ENCODE measurements at regions not wholly inside any gene's neighbourhood (a gene's known extent, or its start where the extent isn't known, plus 50 kb on each side); places are given as distances from the start of the nearest gene placed in this dataset.
"Not testable (repeated sequence)": the region's sequence is repeated elsewhere in the genome, so short reads cannot be mapped to it uniquely, and the experiment has no call there.

- Histone ChIP-seq H3K9me3 (ENCODE audit: control insufficient read depth, insufficient read depth, low read length) (peaks cover 15% of the 10 kb centered on the region; the same call in 1 of the 2 replicates), H3K4me3 (ENCODE audit: low read depth, low read length) (no peak overlapping the region), H3K9ac (ENCODE audit: low read depth, low read length) (no peak overlapping the region), H3K4me1 (ENCODE audit: control insufficient read depth, insufficient read depth, low read length) (no peaks in the 10 kb centered on the region), H3K27me3 (ENCODE audit: control insufficient read depth, insufficient read depth, low read length) (no peaks in the 10 kb centered on the region), H3K27ac (ENCODE audit: low read depth, low read length) (no peak overlapping the region), H3K36me3 (ENCODE audit: control insufficient read depth, insufficient read depth, low read length) (no peaks in the 10 kb centered on the region)
Observed at GRCh38 chr3:87109465-87109864, 117.6 kb upstream of the CHMP2B start.

GRCh38 chr3:87101861-87102625 lies 111.1 kb upstream of the VGLL3 start:
- Histone ChIP-seq H3K27ac (ENCODE audit: low read depth, low read length) (peak overlapping the region; percentile 46), H3K36me3 (ENCODE audit: control insufficient read depth, insufficient read depth, low read length) (no peaks in the 10 kb centered on the region), H3K9ac (ENCODE audit: low read depth, low read length) (no peak overlapping the region), H3K9me3 (ENCODE audit: control insufficient read depth, insufficient read depth, low read length) (peaks cover 19% of the 10 kb centered on the region), H3K27me3 (ENCODE audit: control insufficient read depth, insufficient read depth, low read length) (no peaks in the 10 kb centered on the region), H3K4me1 (ENCODE audit: control insufficient read depth, insufficient read depth, low read length) (peaks cover 9% of the 10 kb centered on the region), H3K4me3 (ENCODE audit: low read depth, low read length) (no peak overlapping the region; the same call in 1 of the 2 replicates)

- H3K36me3 ChIP-seq (ENCODE audit: control insufficient read depth, insufficient read depth, low read length); H3K4me3 ChIP-seq (ENCODE audit: low read depth, low read length); H3K4me1 ChIP-seq (ENCODE audit: control insufficient read depth, insufficient read depth, low read length); H3K27ac ChIP-seq (ENCODE audit: low read depth, low read length); H3K9me3 ChIP-seq (ENCODE audit: control insufficient read depth, insufficient read depth, low read length); H3K27me3 ChIP-seq (ENCODE audit: control insufficient read depth, insufficient read depth, low read length); H3K9ac ChIP-seq (ENCODE audit: low read depth, low read length): not testable (repeated sequence)
Observed at GRCh38 chr3:87097733-87098132, 106.8 kb upstream of the VGLL3 start.

GRCh38 chr3:87090631-87091030 lies 99.7 kb upstream of the VGLL3 start:
- H3K4me3 ChIP-seq (ENCODE audit: low read depth, low read length): no peak overlapping the region

GRCh38 chr3:87088993-87089841 lies 98.3 kb upstream of the VGLL3 start:
- no peak overlapping the region for H3K4me3 ChIP-seq (ENCODE audit: low read depth, low read length)
- no peaks in the 10 kb centered on the region for H3K4me1 ChIP-seq (ENCODE audit: control insufficient read depth, insufficient read depth, low read length)
- H3K9me3 ChIP-seq (ENCODE audit: control insufficient read depth, insufficient read depth, low read length): no peaks in the 10 kb centered on the region
- no peak overlapping the region for H3K27ac ChIP-seq (ENCODE audit: low read depth, low read length)
- no peaks in the 10 kb centered on the region for H3K27me3 ChIP-seq (ENCODE audit: control insufficient read depth, insufficient read depth, low read length)
- H3K36me3 ChIP-seq (ENCODE audit: control insufficient read depth, insufficient read depth, low read length): no peaks in the 10 kb centered on the region
- H3K9ac ChIP-seq (ENCODE audit: low read depth, low read length): no peak overlapping the region

More at GRCh38 chr3:87090631-87091030, 99.7 kb upstream of the VGLL3 start:
- no peaks in the 10 kb centered on the region for H3K9me3 ChIP-seq (ENCODE audit: control insufficient read depth, insufficient read depth, low read length)
- no peak overlapping the region for H3K27ac ChIP-seq (ENCODE audit: low read depth, low read length)
- no peaks in the 10 kb centered on the region for H3K4me1 ChIP-seq (ENCODE audit: control insufficient read depth, insufficient read depth, low read length)
- H3K27me3 ChIP-seq (ENCODE audit: control insufficient read depth, insufficient read depth, low read length): no peaks in the 10 kb centered on the region
- H3K9ac ChIP-seq (ENCODE audit: low read depth, low read length): no peak overlapping the region
- H3K36me3 ChIP-seq (ENCODE audit: control insufficient read depth, insufficient read depth, low read length): no peaks in the 10 kb centered on the region

GRCh38 chr3:87088430-87088992 lies 97.6 kb upstream of the VGLL3 start:
- Histone ChIP-seq H3K4me1 (ENCODE audit: control insufficient read depth, insufficient read depth, low read length) (no peaks in the 10 kb centered on the region), H3K9ac (ENCODE audit: low read depth, low read length) (no peak overlapping the region), H3K27me3 (ENCODE audit: control insufficient read depth, insufficient read depth, low read length) (no peaks in the 10 kb centered on the region), H3K9me3 (ENCODE audit: control insufficient read depth, insufficient read depth, low read length) (no peaks in the 10 kb centered on the region), H3K27ac (ENCODE audit: low read depth, low read length) (no peak overlapping the region), H3K36me3 (ENCODE audit: control insufficient read depth, insufficient read depth, low read length) (no peaks in the 10 kb centered on the region), H3K4me3 (ENCODE audit: low read depth, low read length) (no peak overlapping the region)

- Histone ChIP-seq H3K27me3 (ENCODE audit: control insufficient read depth, insufficient read depth, low read length) (no peaks in the 10 kb centered on the region), H3K4me1 (ENCODE audit: control insufficient read depth, insufficient read depth, low read length) (peaks cover 6% of the 10 kb centered on the region), H3K9me3 (ENCODE audit: control insufficient read depth, insufficient read depth, low read length) (no peaks in the 10 kb centered on the region), H3K27ac (ENCODE audit: low read depth, low read length) (no peak overlapping the region), H3K36me3 (ENCODE audit: control insufficient read depth, insufficient read depth, low read length) (no peaks in the 10 kb centered on the region), H3K4me3 (ENCODE audit: low read depth, low read length) (no peak overlapping the region), H3K9ac (ENCODE audit: low read depth, low read length) (no peak overlapping the region)
Observed at GRCh38 chr3:87084868-87085267, 93.9 kb upstream of the VGLL3 start.

- no peak overlapping the region for H3K27ac ChIP-seq (ENCODE audit: low read depth, low read length)
- H3K4me1 ChIP-seq (ENCODE audit: control insufficient read depth, insufficient read depth, low read length): peaks cover 6% of the 10 kb centered on the region
- no peak overlapping the region for H3K9ac ChIP-seq (ENCODE audit: low read depth, low read length)
- H3K9me3 ChIP-seq (ENCODE audit: control insufficient read depth, insufficient read depth, low read length): no peaks in the 10 kb centered on the region
- no peaks in the 10 kb centered on the region for H3K27me3 ChIP-seq (ENCODE audit: control insufficient read depth, insufficient read depth, low read length)
- H3K36me3 ChIP-seq (ENCODE audit: control insufficient read depth, insufficient read depth, low read length): no peaks in the 10 kb centered on the region
- H3K4me3 ChIP-seq (ENCODE audit: low read depth, low read length): no peak overlapping the region
Observed at GRCh38 chr3:87082796-87083440, 92.0 kb upstream of the VGLL3 start.

- no peaks in the 10 kb centered on the region for H3K4me1 ChIP-seq (ENCODE audit: control insufficient read depth, insufficient read depth, low read length)
- H3K36me3 ChIP-seq (ENCODE audit: control insufficient read depth, insufficient read depth, low read length): no peaks in the 10 kb centered on the region
- H3K27me3 ChIP-seq (ENCODE audit: control insufficient read depth, insufficient read depth, low read length): no peaks in the 10 kb centered on the region
- H3K9me3 ChIP-seq (ENCODE audit: control insufficient read depth, insufficient read depth, low read length): no peaks in the 10 kb centered on the region
- H3K4me3 ChIP-seq (ENCODE audit: low read depth, low read length): no peak overlapping the region
- H3K9ac ChIP-seq (ENCODE audit: low read depth, low read length): no peak overlapping the region
- H3K27ac ChIP-seq (ENCODE audit: low read depth, low read length): no peak overlapping the region
Observed at GRCh38 chr3:87077355-87077754, 86.4 kb upstream of the VGLL3 start.

GRCh38 chr3:87076946-87077345 lies 86.0 kb upstream of the VGLL3 start:
- Histone ChIP-seq H3K27me3 (ENCODE audit: control insufficient read depth, insufficient read depth, low read length) (no peaks in the 10 kb centered on the region), H3K9me3 (ENCODE audit: control insufficient read depth, insufficient read depth, low read length) (no peaks in the 10 kb centered on the region), H3K36me3 (ENCODE audit: control insufficient read depth, insufficient read depth, low read length) (no peaks in the 10 kb centered on the region), H3K27ac (ENCODE audit: low read depth, low read length) (no peak overlapping the region), H3K9ac (ENCODE audit: low read depth, low read length) (no peak overlapping the region), H3K4me1 (ENCODE audit: control insufficient read depth, insufficient read depth, low read length) (no peaks in the 10 kb centered on the region), H3K4me3 (ENCODE audit: low read depth, low read length) (no peak overlapping the region)
